ENCODE measurements at regions not wholly inside any gene's neighbourhood (a gene's known extent, or its start where the extent isn't known, plus 50 kb on each side); places are given as distances from the start of the nearest gene placed in this dataset.
"Not testable (repeated sequence)": the region's sequence is repeated elsewhere in the genome, so short reads cannot be mapped to it uniquely, and the experiment has no call there.

DNA sequence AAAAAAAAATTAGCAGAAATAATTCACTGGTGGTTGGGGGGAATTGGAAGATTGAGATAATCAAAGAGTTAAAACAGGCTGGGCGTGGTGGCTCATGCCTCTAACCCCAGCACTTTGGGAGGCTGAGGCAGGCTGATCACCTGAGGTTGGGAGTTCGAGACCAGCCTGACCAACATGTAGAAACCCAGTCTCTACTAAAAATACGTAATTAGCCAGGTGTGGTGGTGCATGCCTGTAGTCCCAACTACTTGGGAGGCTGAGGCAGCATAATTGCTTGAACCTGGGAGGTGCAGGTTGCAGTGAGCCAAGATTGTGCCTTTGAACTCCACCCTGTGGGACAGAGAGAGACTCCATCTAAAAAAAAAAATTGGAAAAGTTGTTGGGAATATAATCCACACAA is 173.2 kb upstream of the TPTE start:
- not testable (repeated sequence) for H3K36me3 Mint-ChIP-seq (ENCODE audit: low read depth); H3K4me3 Mint-ChIP-seq; H3K27me3 Mint-ChIP-seq; ATAC-seq; H3K4me1 Mint-ChIP-seq; DNase-seq; H3K27ac Mint-ChIP-seq
- peaks cover 53% of the 10 kb centered on the region for H3K9me3 Mint-ChIP-seq

DNA sequence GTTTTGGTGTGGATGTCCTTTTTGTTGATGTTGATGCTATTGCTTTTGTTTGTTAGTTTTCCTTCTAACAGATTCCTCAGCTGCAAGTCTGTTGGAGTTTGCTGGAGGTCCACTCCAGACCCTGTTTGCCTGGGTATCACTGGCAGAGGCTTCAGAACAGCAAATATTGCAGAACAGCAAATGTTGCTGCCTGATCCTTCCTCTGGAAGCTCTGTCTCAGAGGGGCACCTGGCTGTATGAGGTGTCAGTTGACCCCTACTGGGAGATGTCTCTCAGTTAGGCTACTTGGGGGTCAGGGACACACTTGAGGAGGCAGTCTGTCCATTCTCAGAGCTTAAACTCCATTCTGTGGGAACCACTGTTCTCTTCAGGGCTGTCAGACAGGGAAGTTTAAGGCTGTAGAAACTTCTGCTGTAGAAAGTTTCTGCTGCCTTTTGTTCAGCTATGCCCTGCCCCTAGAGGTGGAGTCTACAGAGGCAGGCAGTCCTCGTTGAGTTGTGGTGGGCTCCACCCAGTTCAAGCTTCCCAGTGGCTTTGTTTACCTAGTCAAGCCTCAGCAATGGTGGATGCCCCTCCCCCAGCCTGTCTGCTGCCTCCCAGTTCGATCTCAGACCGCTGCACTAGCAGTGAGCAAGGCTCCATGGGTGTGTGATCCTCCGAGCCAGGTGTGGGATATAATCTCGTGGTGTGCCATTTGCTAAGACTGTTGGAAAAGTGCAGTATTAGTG is 166.4 kb upstream of the TPTE start:
- not testable (repeated sequence) for H3K27ac Mint-ChIP-seq; ATAC-seq; DNase-seq; H3K36me3 Mint-ChIP-seq (ENCODE audit: low read depth); H3K4me3 Mint-ChIP-seq; H3K27me3 Mint-ChIP-seq; H3K4me1 Mint-ChIP-seq
- peaks cover 53% of the 10 kb centered on the region for H3K9me3 Mint-ChIP-seq

DNA sequence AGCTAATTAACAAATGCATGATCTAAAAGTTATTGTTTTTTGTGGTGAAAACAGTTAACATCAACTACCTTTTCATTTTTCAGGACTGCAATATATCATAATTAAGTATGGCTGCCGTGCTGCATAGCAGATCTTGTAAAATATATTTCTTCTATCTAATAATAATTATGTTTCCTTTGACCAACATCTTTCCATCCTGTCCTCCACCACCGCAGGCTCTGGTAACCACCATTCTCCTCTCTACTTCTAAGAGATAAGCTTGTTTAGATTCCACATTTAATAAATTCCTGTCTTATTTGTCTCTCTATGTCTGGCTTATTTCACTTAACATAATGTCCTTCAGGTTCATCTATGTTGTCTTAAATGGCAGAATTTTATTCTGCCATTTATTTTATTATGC is 162.3 kb upstream of the TPTE start:
- H3K9me3 Mint-ChIP-seq = peaks cover 50% of the 10 kb centered on the region
- not testable (repeated sequence) for ATAC-seq; DNase-seq; H3K36me3 Mint-ChIP-seq (ENCODE audit: low read depth); H3K27me3 Mint-ChIP-seq; H3K4me3 Mint-ChIP-seq; H3K27ac Mint-ChIP-seq; H3K4me1 Mint-ChIP-seq

DNA sequence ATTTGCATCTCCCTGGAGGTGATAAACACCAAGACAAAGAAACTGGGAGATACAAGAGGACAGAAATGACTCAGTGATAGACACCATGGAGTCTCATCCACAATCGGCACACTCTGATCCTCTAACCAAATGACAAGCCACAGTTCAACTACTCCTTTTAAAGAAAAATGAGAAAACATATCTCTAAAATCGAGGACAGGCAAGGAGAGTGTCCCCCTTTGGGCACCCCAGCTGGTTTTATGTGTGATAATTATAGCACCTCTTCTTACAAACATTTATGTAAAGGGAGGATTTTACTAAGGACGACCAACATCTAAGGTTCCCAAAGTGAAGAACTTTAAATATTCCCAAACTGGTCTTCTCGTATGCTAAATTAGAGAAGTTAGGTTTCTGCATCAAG is 161.5 kb upstream of the TPTE start:
- not testable (repeated sequence) for ATAC-seq; H3K36me3 Mint-ChIP-seq (ENCODE audit: low read depth); H3K27me3 Mint-ChIP-seq; H3K27ac Mint-ChIP-seq; H3K4me1 Mint-ChIP-seq; H3K4me3 Mint-ChIP-seq; DNase-seq
- peaks cover 45% of the 10 kb centered on the region for H3K9me3 Mint-ChIP-seq

DNA sequence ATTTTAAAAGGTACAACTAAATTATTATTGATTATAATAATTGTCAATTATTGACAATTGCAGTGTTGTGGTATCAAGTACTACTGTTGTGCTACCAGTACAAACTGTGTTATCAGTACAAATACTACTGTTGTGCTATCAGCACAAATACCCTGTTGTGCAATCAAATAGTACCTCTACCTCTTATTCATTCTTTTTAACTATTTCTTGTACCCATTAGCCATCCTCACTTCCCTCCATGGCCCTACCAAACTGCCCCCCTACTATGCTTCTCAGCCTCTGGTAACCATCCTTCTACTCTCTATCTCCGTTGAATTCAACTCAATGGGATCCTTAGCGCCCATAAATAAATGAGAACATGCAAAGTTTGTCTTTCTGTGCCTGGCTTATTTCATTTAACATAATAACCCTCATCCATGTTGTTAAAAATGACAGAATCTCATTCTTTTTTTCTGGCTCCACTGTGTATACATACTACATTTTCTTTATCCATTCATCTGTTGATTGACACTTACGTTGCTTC is 160.1 kb upstream of the TPTE start:
- not testable (repeated sequence) for H3K27me3 Mint-ChIP-seq; H3K4me3 Mint-ChIP-seq; H3K4me1 Mint-ChIP-seq; H3K36me3 Mint-ChIP-seq (ENCODE audit: low read depth); H3K27ac Mint-ChIP-seq; DNase-seq
- peaks cover 42% of the 10 kb centered on the region for H3K9me3 Mint-ChIP-seq
- peak; percentile 26 for ATAC-seq

DNA sequence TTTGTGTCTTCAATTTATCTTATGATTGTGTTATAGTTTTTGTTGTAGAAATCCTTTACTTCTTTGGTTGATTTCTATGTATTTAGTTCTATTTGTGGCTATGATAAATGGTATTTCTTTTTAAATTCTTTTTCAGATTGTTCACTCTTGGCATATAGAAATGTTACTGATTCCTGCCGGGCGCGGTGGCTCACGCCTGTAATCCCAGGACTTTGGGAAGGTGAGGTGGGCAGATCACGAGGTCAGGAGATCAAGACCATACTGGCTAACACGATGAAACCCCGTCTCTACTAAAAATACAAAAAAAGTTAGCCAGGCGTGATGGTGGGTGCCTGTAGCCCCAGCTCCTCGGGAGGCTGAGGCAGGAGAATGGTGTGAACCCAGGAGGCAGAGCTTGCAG is 158.6 kb upstream of the TPTE start:
- not testable (repeated sequence) for H3K4me3 Mint-ChIP-seq; DNase-seq; ATAC-seq; H3K4me1 Mint-ChIP-seq; H3K27ac Mint-ChIP-seq; H3K27me3 Mint-ChIP-seq; H3K36me3 Mint-ChIP-seq (ENCODE audit: low read depth)
- peaks cover 34% of the 10 kb centered on the region for H3K9me3 Mint-ChIP-seq

DNA sequence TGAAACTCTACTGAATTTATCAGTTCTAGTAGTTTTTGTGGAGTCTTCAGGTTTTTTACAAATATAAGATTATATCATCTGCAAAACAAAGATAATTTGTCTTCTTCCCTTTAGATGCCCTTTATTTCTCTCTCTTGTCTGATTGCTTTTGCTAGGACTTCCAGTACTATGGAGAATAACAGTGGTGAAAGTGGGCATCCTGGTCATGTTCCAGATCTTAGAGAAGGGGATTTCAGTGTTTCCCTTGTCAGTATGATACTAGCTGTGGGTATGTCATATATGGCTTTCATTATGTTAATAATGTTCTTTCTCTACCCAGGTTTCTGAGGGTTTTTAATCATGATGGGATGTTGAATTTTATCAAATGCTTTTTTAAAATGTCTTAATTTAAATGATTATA is 158.1 kb upstream of the TPTE start:
- H3K4me1 Mint-ChIP-seq; H3K36me3 Mint-ChIP-seq (ENCODE audit: low read depth); DNase-seq; H3K27me3 Mint-ChIP-seq; H3K4me3 Mint-ChIP-seq; ATAC-seq; H3K27ac Mint-ChIP-seq: not testable (repeated sequence)
- peaks cover 32% of the 10 kb centered on the region for H3K9me3 Mint-ChIP-seq

DNA sequence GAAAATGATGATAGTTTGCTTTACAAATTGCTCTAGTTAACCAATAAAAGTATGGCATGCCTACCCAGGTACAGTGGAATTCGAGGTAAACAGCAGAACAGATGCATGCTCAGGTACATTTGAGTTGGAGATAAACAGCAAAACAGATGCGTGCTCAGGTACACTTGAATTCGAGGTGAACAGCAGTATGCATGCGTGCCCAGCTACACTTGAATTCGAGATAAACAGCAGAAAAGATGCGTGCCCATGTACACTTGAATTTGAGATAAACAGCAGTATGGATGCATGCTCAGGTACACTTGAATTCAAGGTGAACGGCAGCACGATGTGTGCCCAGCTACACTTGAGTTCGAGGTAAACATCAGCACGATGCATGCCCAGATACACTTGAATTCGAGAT is 155.2 kb upstream of the TPTE start:
- not testable (repeated sequence) for ATAC-seq; H3K4me1 Mint-ChIP-seq; H3K27ac Mint-ChIP-seq; H3K4me3 Mint-ChIP-seq; DNase-seq; H3K36me3 Mint-ChIP-seq (ENCODE audit: low read depth); H3K27me3 Mint-ChIP-seq
- peaks cover 15% of the 10 kb centered on the region for H3K9me3 Mint-ChIP-seq

DNA sequence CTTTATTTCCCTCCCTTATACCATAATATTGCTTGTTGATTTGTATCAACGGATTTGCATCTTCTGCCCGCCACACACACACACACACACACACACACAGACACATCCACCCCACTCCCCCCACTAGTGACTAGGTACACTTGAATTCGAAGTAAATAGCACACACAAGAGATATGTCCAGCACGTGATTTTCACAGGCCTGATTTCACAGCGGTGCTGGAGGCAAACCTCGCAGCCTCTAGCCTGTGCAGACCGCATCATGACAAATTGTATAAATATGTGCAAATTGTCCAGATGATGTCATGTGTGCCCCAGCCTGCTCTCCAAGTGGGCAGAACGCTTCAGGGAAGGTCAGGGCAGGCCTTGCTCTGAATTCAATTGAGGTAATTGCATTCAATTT is 153.8 kb upstream of the TPTE start:
- not testable (repeated sequence) for ATAC-seq; DNase-seq; H3K27ac Mint-ChIP-seq; H3K4me3 Mint-ChIP-seq; H3K4me1 Mint-ChIP-seq; H3K36me3 Mint-ChIP-seq (ENCODE audit: low read depth); H3K9me3 Mint-ChIP-seq; H3K27me3 Mint-ChIP-seq

DNA sequence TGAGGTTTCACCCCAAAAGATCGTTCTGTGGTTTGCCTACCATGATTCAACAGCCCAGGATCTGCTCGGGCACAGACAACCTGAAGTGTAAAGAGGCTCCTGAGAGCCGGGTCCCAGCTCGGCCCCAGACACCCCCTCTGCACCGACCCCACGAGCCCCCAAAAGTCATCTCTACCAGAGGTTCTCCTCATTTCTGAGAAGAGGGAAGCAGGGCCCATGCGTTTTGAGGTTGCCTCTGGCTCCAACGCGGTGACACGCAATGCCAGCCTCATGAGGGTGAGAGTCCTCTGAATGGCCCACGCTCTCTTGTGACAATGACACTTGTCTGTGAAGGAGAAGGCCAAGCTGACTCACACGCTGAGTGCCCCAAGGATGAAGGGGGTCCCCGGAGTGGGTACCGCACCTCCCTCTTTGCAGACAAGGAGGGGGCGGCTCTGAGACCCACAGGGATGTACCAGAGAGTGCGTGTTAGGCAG is 153.0 kb upstream of the TPTE start:
- not testable (repeated sequence) for H3K4me3 Mint-ChIP-seq; H3K27me3 Mint-ChIP-seq; H3K36me3 Mint-ChIP-seq (ENCODE audit: low read depth); H3K27ac Mint-ChIP-seq; ATAC-seq; DNase-seq; H3K4me1 Mint-ChIP-seq; H3K9me3 Mint-ChIP-seq

DNA sequence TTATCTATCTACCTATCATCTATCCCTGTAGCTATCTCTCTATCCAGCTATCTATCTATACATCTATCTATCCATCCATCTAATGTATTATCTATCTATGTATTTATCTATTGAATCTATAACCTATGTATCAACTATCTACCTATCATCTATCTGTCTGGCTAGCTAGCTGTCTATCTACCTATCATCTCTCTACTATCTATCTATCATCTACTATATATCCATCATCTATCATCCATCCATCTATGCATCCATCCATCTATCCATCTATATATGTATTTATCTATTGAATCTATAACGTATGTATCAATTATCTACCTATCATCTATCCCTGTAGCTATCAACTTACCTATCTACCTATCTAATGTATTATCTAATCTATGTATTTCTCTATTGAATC is 152.1 kb upstream of the TPTE start:
- H3K4me1 Mint-ChIP-seq; DNase-seq; H3K9me3 Mint-ChIP-seq; ATAC-seq; H3K27ac Mint-ChIP-seq; H3K4me3 Mint-ChIP-seq; H3K36me3 Mint-ChIP-seq (ENCODE audit: low read depth); H3K27me3 Mint-ChIP-seq: not testable (repeated sequence)

DNA sequence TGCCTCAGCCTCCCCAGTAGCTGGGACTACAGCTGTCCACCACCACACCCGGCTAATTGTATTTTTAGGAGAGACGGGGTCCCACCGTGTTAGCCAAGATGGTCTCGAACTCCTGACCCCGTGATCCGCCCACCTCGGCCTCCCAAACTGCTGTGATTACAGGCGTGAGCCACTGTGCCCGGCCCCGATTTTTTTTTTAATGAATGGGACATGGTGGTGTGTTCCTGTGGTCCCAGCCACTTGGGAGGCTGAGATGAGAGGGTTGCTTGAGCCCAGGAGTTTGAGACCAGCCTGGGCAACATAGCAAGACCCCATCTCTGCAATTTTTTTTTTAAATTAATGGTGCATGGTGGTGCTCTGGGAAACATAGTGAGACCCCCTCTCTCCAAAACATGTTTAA is 143.6 kb upstream of the TPTE start:
- H3K9me3 Mint-ChIP-seq; H3K27me3 Mint-ChIP-seq; H3K4me1 Mint-ChIP-seq; ATAC-seq; H3K36me3 Mint-ChIP-seq (ENCODE audit: low read depth); DNase-seq; H3K27ac Mint-ChIP-seq; H3K4me3 Mint-ChIP-seq: not testable (repeated sequence)

DNA sequence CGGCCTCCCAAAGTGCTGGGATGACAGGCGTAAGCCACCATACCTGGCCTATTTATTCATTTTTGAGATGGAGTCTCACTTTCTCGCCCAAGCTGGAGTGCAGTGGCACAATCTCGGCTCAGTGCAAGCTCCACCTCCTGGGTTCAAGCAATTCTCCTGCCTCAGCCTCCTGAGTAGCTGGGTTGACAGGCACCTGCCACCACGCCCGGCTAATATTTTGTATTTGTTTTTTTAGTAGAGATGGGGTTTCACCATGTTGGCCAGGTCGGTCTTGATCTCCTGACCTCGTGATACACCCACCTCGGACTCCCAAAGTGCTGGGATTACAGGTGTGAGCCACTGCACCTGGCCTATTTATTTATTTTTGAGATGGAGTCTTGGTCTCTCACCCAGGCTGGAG is 141.6 kb upstream of the TPTE start:
- H3K4me1 Mint-ChIP-seq; ATAC-seq; DNase-seq; H3K27ac Mint-ChIP-seq; H3K27me3 Mint-ChIP-seq; H3K36me3 Mint-ChIP-seq (ENCODE audit: low read depth); H3K4me3 Mint-ChIP-seq; H3K9me3 Mint-ChIP-seq: not testable (repeated sequence)

DNA sequence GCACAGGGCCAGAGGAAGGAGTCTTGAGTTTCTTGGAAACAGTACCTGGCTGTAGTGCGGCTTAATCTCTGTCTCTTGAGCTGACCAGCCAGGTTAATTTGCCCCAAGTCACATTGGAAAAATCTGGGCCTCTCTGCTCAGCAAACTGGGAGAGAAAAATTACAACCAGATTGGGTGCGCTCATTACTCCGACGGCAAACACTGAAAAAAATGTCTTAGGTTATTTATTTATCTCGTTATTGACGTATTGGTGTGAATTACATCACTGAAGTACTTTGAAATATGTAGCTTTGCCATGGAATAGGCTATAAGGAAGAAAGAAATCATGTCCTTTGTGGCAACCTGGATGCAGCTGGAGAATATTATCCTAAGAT is 139.7 kb upstream of the TPTE start:
- H3K27me3 Mint-ChIP-seq; H3K36me3 Mint-ChIP-seq (ENCODE audit: low read depth); H3K9me3 Mint-ChIP-seq; DNase-seq; H3K27ac Mint-ChIP-seq; H3K4me3 Mint-ChIP-seq; ATAC-seq; H3K4me1 Mint-ChIP-seq: not testable (repeated sequence)

DNA sequence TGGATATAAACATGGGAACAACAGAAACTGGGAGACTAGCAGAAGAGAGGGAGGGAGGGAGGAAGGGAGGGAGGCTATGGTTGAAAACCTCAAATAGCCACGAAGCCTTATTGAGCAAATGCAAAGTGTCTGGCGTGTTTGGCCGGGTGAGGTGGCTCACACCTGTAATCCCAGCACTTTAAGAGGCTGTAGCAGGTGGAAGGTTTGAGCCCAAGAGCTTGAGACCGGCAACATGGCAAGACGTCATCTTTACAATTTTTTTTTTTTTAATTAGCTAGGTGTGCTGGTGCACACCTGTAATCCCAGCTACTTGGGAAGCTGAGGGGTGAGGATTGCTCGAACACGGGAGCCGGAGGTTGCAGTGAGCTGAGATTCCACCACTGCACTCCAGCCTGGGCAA is 139.2 kb upstream of the TPTE start:
- H3K9me3 Mint-ChIP-seq; DNase-seq; H3K4me1 Mint-ChIP-seq; H3K4me3 Mint-ChIP-seq; H3K27ac Mint-ChIP-seq; ATAC-seq; H3K27me3 Mint-ChIP-seq; H3K36me3 Mint-ChIP-seq (ENCODE audit: low read depth): not testable (repeated sequence)

DNA sequence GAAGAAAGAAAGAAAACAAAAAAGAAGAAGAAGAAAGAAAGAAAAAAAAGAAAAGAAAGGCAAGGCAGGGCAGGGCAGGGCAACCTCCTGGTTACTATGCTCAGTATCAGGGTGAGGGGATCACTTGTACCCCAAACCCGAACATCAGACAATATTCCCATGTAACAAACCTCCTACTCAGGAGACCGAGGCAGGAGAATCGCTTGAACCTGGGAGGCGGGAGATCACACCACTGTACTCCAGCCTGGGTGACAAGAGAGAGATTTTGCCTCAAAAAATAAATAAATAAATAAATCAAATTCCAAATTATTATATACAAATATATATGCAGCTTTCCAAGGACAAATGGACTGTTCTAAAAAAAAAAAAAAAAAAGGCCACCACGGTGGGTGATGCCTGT is 138.8 kb upstream of the TPTE start:
- DNase-seq; H3K4me3 Mint-ChIP-seq; H3K27me3 Mint-ChIP-seq; H3K4me1 Mint-ChIP-seq; ATAC-seq; H3K9me3 Mint-ChIP-seq; H3K27ac Mint-ChIP-seq; H3K36me3 Mint-ChIP-seq (ENCODE audit: low read depth): not testable (repeated sequence)
